Stimulated activated CD8-positive, alpha-beta memory T cell treated with anti-CD3 and anti-CD28 coated beads, Interleukin-15, amount 100 ng/mL, for 4 hours (primary cell): ENCODE measurements at regions not wholly inside any gene's neighbourhood (a gene's known extent, or its start where the extent isn't known, plus 50 kb on each side); places are given as distances from the start of the nearest gene placed in this dataset.
"Not testable (repeated sequence)": the region's sequence is repeated elsewhere in the genome, so short reads cannot be mapped to it uniquely, and the experiment has no call there.

Experiments used
- DNase-seq, 2 donors: peaks; one replicate each; pipeline ENCODE4 v3.0.0-alpha.2; 2020; ENCODE audit warnings: low read depth in 2 of 2

- no peak for DNase-seq
These were observed 280.3 kb downstream of the BCAT1 start for GRCh38 chr12:24668563-24668962.

GRCh38 chr12:24664161-24664880 lies 284.6 kb downstream of the BCAT1 start:
- DNase-seq: no peak

- no peak for DNase-seq
These were observed 287.2 kb downstream of the BCAT1 start for GRCh38 chr12:24661657-24662096.

GRCh38 chr12:24659016-24659415 lies 289.9 kb downstream of the BCAT1 start:
- no peak for DNase-seq

- not testable (repeated sequence) for DNase-seq
These were observed 294.6 kb downstream of the BCAT1 start for GRCh38 chr12:24654344-24654743.

- no peak for DNase-seq
These were observed 299.3 kb downstream of the BCAT1 start for GRCh38 chr12:24649634-24650033.

- no peak for DNase-seq
These were observed 299.7 kb downstream of the BCAT1 start for GRCh38 chr12:24649209-24649608.

- DNase-seq: no peak
These were observed 303.6 kb downstream of the BCAT1 start for GRCh38 chr12:24645254-24645653.

- no peak for DNase-seq
These were observed 305.5 kb downstream of the BCAT1 start for GRCh38 chr12:24643120-24644119.

GRCh38 chr12:24639641-24640040 lies 309.3 kb downstream of the BCAT1 start:
- DNase-seq: no peak

GRCh38 chr12:24632466-24632865 lies 316.4 kb downstream of the BCAT1 start:
- DNase-seq: no peak

- no peak for DNase-seq
These were observed 317.1 kb downstream of the BCAT1 start for GRCh38 chr12:24631676-24632426.

GRCh38 chr12:24630856-24631255 lies 318.0 kb downstream of the BCAT1 start:
- DNase-seq: no peak

- no peak for DNase-seq
These were observed 318.5 kb downstream of the BCAT1 start for GRCh38 chr12:24630446-24630845.

- no peak for DNase-seq
These were observed 323.8 kb downstream of the BCAT1 start for GRCh38 chr12:24625103-24625502.

- DNase-seq: not testable (repeated sequence)
These were observed 328.9 kb downstream of the BCAT1 start for GRCh38 chr12:24619954-24620353.

- DNase-seq: no peak
These were observed 331.4 kb downstream of the BCAT1 start for GRCh38 chr12:24617471-24617870.

GRCh38 chr12:24615967-24616411 lies 332.9 kb downstream of the BCAT1 start:
- DNase-seq: no peak

- no peak for DNase-seq
These were observed 340.1 kb downstream of the BCAT1 start for GRCh38 chr12:24608637-24609285.

- DNase-seq: no peak
These were observed 340.8 kb downstream of the BCAT1 start for GRCh38 chr12:24608108-24608507.

GRCh38 chr12:24605916-24606315 lies 343.0 kb downstream of the BCAT1 start:
- no peak for DNase-seq
